DOHH2 (cell line): ENCODE measurements at regions not wholly inside any gene's neighbourhood (a gene's known extent, or its start where the extent isn't known, plus 50 kb on each side); places are given as distances from the start of the nearest gene placed in this dataset.
A peak's percentile ranks its signal among the peaks of the same experiment; 100 is the strongest.

Source experiments
- H3F3A ChIP-seq: fragments of 200-600 bp; sonication (generic), shearing (Covaris generic); 2 replicates; pipeline ENCODE4 v1.6.0; 2016; ENCODE audit warnings: antibody characterized with exemption, mild to moderate bottlenecking; ENCODE audit not compliant: control insufficient read depth, insufficient read depth
- H3K27ac ChIP-seq: fragments of 200-600 bp; sonication (generic); 2 replicates; pipeline ENCODE4 v1.5.1; 2014; ENCODE audit warnings: low read depth, mild to moderate bottlenecking, low read length, moderate library complexity
- H3K27me3 ChIP-seq: fragments of 200-600 bp; sonication (generic); 2 replicates; pipeline ENCODE4 v1.6.1; 2014; ENCODE audit warnings: mild to moderate bottlenecking, low read length, mixed read lengths; ENCODE audit not compliant: control insufficient read depth
- H3K36me3 ChIP-seq: fragments of 200-600 bp; sonication (generic); 2 replicates; pipeline ENCODE4 v1.6.1; 2014; ENCODE audit warnings: mild to moderate bottlenecking, low read length, moderate library complexity, mixed read lengths; ENCODE audit not compliant: control insufficient read depth
- H3K4me1 ChIP-seq: fragments of 200-600 bp; sonication (generic); 2 replicates; pipeline ENCODE4 v1.6.1; 2014; ENCODE audit warnings: mild to moderate bottlenecking, low read length, mixed read lengths; ENCODE audit not compliant: control insufficient read depth
- H3K4me2 ChIP-seq: fragments of 200-600 bp; sonication (generic); 2 replicates; pipeline ENCODE4 v1.6.0; 2014; ENCODE audit warnings: mild to moderate bottlenecking, low read length, moderate library complexity
- H3K4me3 ChIP-seq: fragments of 200-600 bp; sonication (generic); 2 replicates; pipeline ENCODE4 v1.5.1; 2014; ENCODE audit warnings: mild to moderate bottlenecking, low read length, mixed read lengths
- H3K79me2 ChIP-seq: fragments of 200-600 bp; sonication (generic); 2 replicates; pipeline ENCODE4 v1.6.1; 2014; ENCODE audit warnings: mild to moderate bottlenecking, low read length, mixed read lengths; ENCODE audit not compliant: control insufficient read depth
- H3K9me2 ChIP-seq: fragments of 200-600 bp; sonication (generic); replicated peaks from 2 replicates; pipeline ENCODE4 v1.6.1; 2014; ENCODE audit warnings: mild to moderate bottlenecking, low read length, mixed read lengths; ENCODE audit not compliant: control insufficient read depth
- H3K9me3 ChIP-seq: fragments of 200-600 bp; sonication (generic); 2 replicates; pipeline ENCODE4 v1.6.1; 2014; ENCODE audit warnings: antibody characterized with exemption, low read length, mixed read lengths; ENCODE audit not compliant: control insufficient read depth, insufficient read depth
- H4K20me1 ChIP-seq: fragments of 200-600 bp; sonication (generic); 2 replicates; pipeline ENCODE4 v1.6.0; 2014; ENCODE audit warnings: low read depth, mild to moderate bottlenecking, antibody characterized with exemption, low read length, moderate library complexity; ENCODE audit not compliant: control insufficient read depth, insufficient read depth
- EZH2phosphoT487 ChIP-seq: fragments of 200-600 bp; sonication (generic); IDR thresholded peaks from 2 replicates; pipeline ENCODE4 v1.6.1; 2017; ENCODE audit warnings: borderline replicate concordance, mild to moderate bottlenecking, antibody characterized with exemption, low read length, moderate library complexity, mixed read lengths
- TF ChIP-seq, protein P1 (sequence below): fragments of 200-600 bp; sonication (generic); IDR thresholded peaks from one replicate; pipeline ENCODE4 v1.5.1; 2014; ENCODE audit warnings: antibody characterized with exemption, mild to moderate bottlenecking, low read depth, low read length; ENCODE audit not compliant: poor library complexity, severe bottlenecking

DNA sequence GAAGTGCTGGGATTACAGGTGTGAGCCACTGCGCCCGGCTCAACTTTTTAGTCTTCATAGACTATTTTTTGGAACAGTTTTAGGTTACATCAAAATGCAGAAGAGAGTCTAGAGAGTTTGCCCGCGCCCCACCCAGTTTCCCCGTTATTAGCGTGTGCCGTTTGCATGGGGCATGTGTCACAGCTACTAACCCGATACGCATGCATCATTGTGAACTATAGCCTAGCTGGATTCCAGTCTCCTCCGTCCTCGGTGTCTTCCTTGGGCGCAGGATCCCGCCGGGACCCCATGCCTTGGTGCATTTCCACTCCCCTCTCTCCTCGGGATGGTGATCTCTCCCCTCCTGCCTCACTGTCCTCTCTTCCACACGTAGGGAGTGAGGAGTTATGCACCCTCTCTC is 85.5 kb upstream of the ADRA2C start:
- Histone ChIP-seq H4K20me1 (no peaks in the 10 kb centered on the region), H3K9me2 (no peaks in the 10 kb centered on the region), H3F3A (no peaks in the 10 kb centered on the region), H3K4me2 (no peak overlapping the region), H3K4me3 (no peak overlapping the region), H3K36me3 (no peaks in the 10 kb centered on the region), H3K27me3 (no peaks in the 10 kb centered on the region), H3K79me2 (no peaks in the 10 kb centered on the region), H3K27ac (no peak overlapping the region), H3K9me3 (no peaks in the 10 kb centered on the region), H3K4me1 (peaks cover 12% of the 10 kb centered on the region; the same call in 1 of the 2 replicates)
- TF ChIP-seq EZH2phosphoT487: no peak
- TF ChIP-seq, protein P1, sequence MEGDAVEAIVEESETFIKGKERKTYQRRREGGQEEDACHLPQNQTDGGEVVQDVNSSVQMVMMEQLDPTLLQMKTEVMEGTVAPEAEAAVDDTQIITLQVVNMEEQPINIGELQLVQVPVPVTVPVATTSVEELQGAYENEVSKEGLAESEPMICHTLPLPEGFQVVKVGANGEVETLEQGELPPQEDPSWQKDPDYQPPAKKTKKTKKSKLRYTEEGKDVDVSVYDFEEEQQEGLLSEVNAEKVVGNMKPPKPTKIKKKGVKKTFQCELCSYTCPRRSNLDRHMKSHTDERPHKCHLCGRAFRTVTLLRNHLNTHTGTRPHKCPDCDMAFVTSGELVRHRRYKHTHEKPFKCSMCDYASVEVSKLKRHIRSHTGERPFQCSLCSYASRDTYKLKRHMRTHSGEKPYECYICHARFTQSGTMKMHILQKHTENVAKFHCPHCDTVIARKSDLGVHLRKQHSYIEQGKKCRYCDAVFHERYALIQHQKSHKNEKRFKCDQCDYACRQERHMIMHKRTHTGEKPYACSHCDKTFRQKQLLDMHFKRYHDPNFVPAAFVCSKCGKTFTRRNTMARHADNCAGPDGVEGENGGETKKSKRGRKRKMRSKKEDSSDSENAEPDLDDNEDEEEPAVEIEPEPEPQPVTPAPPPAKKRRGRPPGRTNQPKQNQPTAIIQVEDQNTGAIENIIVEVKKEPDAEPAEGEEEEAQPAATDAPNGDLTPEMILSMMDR: no peak

DNA sequence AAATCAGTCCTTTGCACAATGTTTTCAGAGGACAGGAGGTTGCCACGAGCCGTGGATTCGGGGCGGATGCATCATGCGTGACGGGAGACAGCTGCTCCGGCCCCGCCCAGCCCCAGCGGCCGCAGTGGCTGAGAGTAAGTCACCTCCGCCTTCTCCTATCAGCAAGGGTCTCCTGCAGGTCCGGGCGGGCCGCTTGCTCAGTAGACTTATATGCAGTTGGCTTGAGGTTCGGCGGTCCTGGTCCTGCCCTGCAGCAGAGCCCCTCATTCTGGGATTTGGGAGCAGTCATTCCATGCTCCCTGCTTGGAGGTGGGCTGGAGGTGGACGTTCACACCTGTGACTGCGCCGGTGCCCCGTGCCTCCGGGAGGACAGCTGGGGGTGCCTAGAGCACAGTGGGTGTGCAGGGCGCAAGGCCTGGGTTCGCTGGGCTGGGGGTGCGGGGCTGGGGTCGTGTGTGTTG is 86.3 kb upstream of the ADRA2C start:
- Histone ChIP-seq H3K4me2 (0 out of 2 replicates have a peak overlapping the region, but pooled peaks have one; percentile 6), H4K20me1 (no peaks in the 10 kb centered on the region), H3K79me2 (no peaks in the 10 kb centered on the region), H3K36me3 (no peaks in the 10 kb centered on the region), H3K9me2 (no peaks in the 10 kb centered on the region), H3K27ac (no peak overlapping the region), H3K4me1 (peaks cover 12% of the 10 kb centered on the region; the same call in 1 of the 2 replicates), H3F3A (no peaks in the 10 kb centered on the region), H3K4me3 (no peak overlapping the region), H3K27me3 (no peaks in the 10 kb centered on the region), H3K9me3 (no peaks in the 10 kb centered on the region)
- TF ChIP-seq, protein P1: no peak
- TF ChIP-seq EZH2phosphoT487: no peak

DNA sequence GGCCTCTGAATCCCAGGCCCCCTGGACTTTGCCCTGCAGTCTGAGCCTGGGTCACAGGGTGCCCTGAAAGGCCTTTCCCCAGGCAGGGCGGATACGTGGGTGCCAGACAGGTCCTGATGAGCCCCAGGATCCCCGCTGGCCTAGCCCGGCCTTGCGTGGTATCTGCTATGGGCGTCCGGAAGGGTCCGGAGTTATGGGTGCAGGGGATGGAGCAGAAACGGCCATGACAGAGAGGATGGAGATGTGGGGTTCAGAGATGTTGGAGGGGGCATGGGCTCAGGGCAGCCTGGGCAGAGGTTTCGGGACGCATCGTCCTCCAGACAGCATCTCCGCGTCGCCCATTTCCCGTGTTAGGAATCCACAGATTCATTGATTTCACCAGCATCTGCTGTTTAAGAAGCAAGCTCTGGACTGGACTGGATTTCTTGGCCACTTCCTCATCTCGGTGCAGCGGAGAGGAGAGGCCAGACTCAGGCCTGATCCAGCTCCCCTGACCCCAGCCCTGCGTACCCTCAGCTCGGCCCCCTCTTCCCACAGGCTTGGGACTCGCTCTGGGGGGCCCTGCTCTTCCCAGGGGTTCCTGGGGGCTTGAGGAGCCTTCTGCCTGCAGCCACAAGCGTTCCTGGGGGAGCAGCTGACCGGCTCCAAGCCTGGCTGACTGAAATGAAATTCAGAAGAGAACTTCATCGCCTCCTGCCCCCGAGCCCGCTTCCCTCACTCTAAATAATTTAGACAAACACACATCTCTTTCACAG is 86.9 kb upstream of the ADRA2C start:
- Histone ChIP-seq H3K27ac (no peak overlapping the region), H3K9me3 (no peaks in the 10 kb centered on the region), H3K36me3 (no peaks in the 10 kb centered on the region), H3K4me3 (no peak overlapping the region), H3F3A (no peaks in the 10 kb centered on the region), H4K20me1 (no peaks in the 10 kb centered on the region), H3K4me1 (peaks cover 15% of the 10 kb centered on the region; the same call in 1 of the 2 replicates), H3K4me2 (0 out of 2 replicates have a peak overlapping the region, but pooled peaks have one; percentile 6), H3K79me2 (no peaks in the 10 kb centered on the region), H3K27me3 (no peaks in the 10 kb centered on the region), H3K9me2 (no peaks in the 10 kb centered on the region)
- TF ChIP-seq, protein P1: no peak
- no peak for TF ChIP-seq EZH2phosphoT487
